ENCODE measurements at regions not wholly inside any gene's neighbourhood (a gene's known extent, or its start where the extent isn't known, plus 50 kb on each side); places are given as distances from the start of the nearest gene placed in this dataset.

- Histone ChIP-seq H3K4me3 (ENCODE audit: insufficient read depth, low read depth, low read length) (no peak overlapping the region), H3K9me3 (ENCODE audit: control insufficient read depth, low read length) (no peaks in the 10 kb centered on the region), H3K36me3 (ENCODE audit: control insufficient read depth, insufficient read depth, low read length) (no peaks in the 10 kb centered on the region), H3K27me3 (ENCODE audit: control insufficient read depth, insufficient read depth, low read length, poor library complexity, severe bottlenecking) (no peaks in the 10 kb centered on the region), H3K27ac (ENCODE audit: insufficient read depth, low read depth, low read length, poor library complexity, severe bottlenecking) (no peak overlapping the region), H3K4me1 (ENCODE audit: control insufficient read depth, insufficient read depth, low read length) (peaks cover 3% of the 10 kb centered on the region)
- WGBS, 2 experiments: 83% methylated on average over 8 of the region's 8 CpGs
These were observed 92.5 kb upstream of the SLC34A2 start for GRCh38 chr4:25563071-25563564.

- Histone ChIP-seq H3K4me3 (ENCODE audit: insufficient read depth, low read depth, low read length) (no peak overlapping the region), H3K9me3 (ENCODE audit: control insufficient read depth, low read length) (no peaks in the 10 kb centered on the region), H3K27me3 (ENCODE audit: control insufficient read depth, insufficient read depth, low read length, poor library complexity, severe bottlenecking) (no peaks in the 10 kb centered on the region), H3K27ac (ENCODE audit: insufficient read depth, low read depth, low read length, poor library complexity, severe bottlenecking) (no peak overlapping the region), H3K36me3 (ENCODE audit: control insufficient read depth, insufficient read depth, low read length) (no peaks in the 10 kb centered on the region), H3K4me1 (ENCODE audit: control insufficient read depth, insufficient read depth, low read length) (peaks cover 3% of the 10 kb centered on the region)
- WGBS, 2 experiments: 89 to 91% methylated on average over 12 of the region's 12 CpGs
These were observed 90.8 kb upstream of the SLC34A2 start for GRCh38 chr4:25564836-25565235.

GRCh38 chr4:25567253-25567652, 88.4 kb upstream of the SLC34A2 start:
- no peaks in the 10 kb centered on the region for H3K27me3 ChIP-seq (ENCODE audit: control insufficient read depth, insufficient read depth, low read length, poor library complexity, severe bottlenecking)
- H3K4me1 ChIP-seq (ENCODE audit: control insufficient read depth, insufficient read depth, low read length): peaks cover 3% of the 10 kb centered on the region
- H3K4me3 ChIP-seq (ENCODE audit: insufficient read depth, low read depth, low read length): no peak overlapping the region
- 67 to 69% methylated on average over 2 of the region's 2 CpGs for WGBS, 2 experiments
- no peak overlapping the region for H3K27ac ChIP-seq (ENCODE audit: insufficient read depth, low read depth, low read length, poor library complexity, severe bottlenecking)
- no peaks in the 10 kb centered on the region for H3K9me3 ChIP-seq (ENCODE audit: control insufficient read depth, low read length)
- H3K36me3 ChIP-seq (ENCODE audit: control insufficient read depth, insufficient read depth, low read length): no peaks in the 10 kb centered on the region

- no peak overlapping the region for H3K27ac ChIP-seq (ENCODE audit: insufficient read depth, low read depth, low read length, poor library complexity, severe bottlenecking)
- no peaks in the 10 kb centered on the region for H3K36me3 ChIP-seq (ENCODE audit: control insufficient read depth, insufficient read depth, low read length)
- 92 to 95% methylated on average over 6 of the region's 6 CpGs for WGBS, 2 experiments
- H3K9me3 ChIP-seq (ENCODE audit: control insufficient read depth, low read length): no peaks in the 10 kb centered on the region
- no peaks in the 10 kb centered on the region for H3K27me3 ChIP-seq (ENCODE audit: control insufficient read depth, insufficient read depth, low read length, poor library complexity, severe bottlenecking)
- no peak overlapping the region for H3K4me3 ChIP-seq (ENCODE audit: insufficient read depth, low read depth, low read length)
- peaks cover 3% of the 10 kb centered on the region for H3K4me1 ChIP-seq (ENCODE audit: control insufficient read depth, insufficient read depth, low read length)
These were observed 85.9 kb upstream of the SLC34A2 start for GRCh38 chr4:25569716-25570115.

- H3K4me1 ChIP-seq (ENCODE audit: control insufficient read depth, insufficient read depth, low read length): peaks cover 21% of the 10 kb centered on the region
- H3K36me3 ChIP-seq (ENCODE audit: control insufficient read depth, insufficient read depth, low read length): no peaks in the 10 kb centered on the region
- no peaks in the 10 kb centered on the region for H3K27me3 ChIP-seq (ENCODE audit: control insufficient read depth, insufficient read depth, low read length, poor library complexity, severe bottlenecking)
- WGBS, 2 experiments: 65 to 78% methylated on average over 2 of the region's 2 CpGs
- no peaks in the 10 kb centered on the region for H3K9me3 ChIP-seq (ENCODE audit: control insufficient read depth, low read length)
- no peak overlapping the region for H3K27ac ChIP-seq (ENCODE audit: insufficient read depth, low read depth, low read length, poor library complexity, severe bottlenecking)
- H3K4me3 ChIP-seq (ENCODE audit: insufficient read depth, low read depth, low read length): no peak overlapping the region
These were observed 80.0 kb upstream of the SLC34A2 start for GRCh38 chr4:25575611-25576010.

GRCh38 chr4:25578432-25578831, 77.2 kb upstream of the SLC34A2 start:
- Histone ChIP-seq H3K4me3 (ENCODE audit: insufficient read depth, low read depth, low read length) (no peak overlapping the region), H3K36me3 (ENCODE audit: control insufficient read depth, insufficient read depth, low read length) (no peaks in the 10 kb centered on the region), H3K9me3 (ENCODE audit: control insufficient read depth, low read length) (no peaks in the 10 kb centered on the region), H3K27ac (ENCODE audit: insufficient read depth, low read depth, low read length, poor library complexity, severe bottlenecking) (no peak overlapping the region), H3K4me1 (ENCODE audit: control insufficient read depth, insufficient read depth, low read length) (peaks cover 21% of the 10 kb centered on the region), H3K27me3 (ENCODE audit: control insufficient read depth, insufficient read depth, low read length, poor library complexity, severe bottlenecking) (no peaks in the 10 kb centered on the region)
- WGBS, 2 experiments: 0 to 40% methylated on average over 1 to 2 of the region's 2 CpGs

GRCh38 chr4:25580633-25581467, 74.8 kb upstream of the SLC34A2 start:
- no peak overlapping the region for H3K4me3 ChIP-seq (ENCODE audit: insufficient read depth, low read depth, low read length)
- 78 to 79% methylated on average over 23 of the region's 23 CpGs for WGBS, 2 experiments
- H3K36me3 ChIP-seq (ENCODE audit: control insufficient read depth, insufficient read depth, low read length): no peaks in the 10 kb centered on the region
- no peaks in the 10 kb centered on the region for H3K27me3 ChIP-seq (ENCODE audit: control insufficient read depth, insufficient read depth, low read length, poor library complexity, severe bottlenecking)
- H3K9me3 ChIP-seq (ENCODE audit: control insufficient read depth, low read length): no peaks in the 10 kb centered on the region
- peaks cover 19% of the 10 kb centered on the region for H3K4me1 ChIP-seq (ENCODE audit: control insufficient read depth, insufficient read depth, low read length)
- H3K27ac ChIP-seq (ENCODE audit: insufficient read depth, low read depth, low read length, poor library complexity, severe bottlenecking): no peak overlapping the region

GRCh38 chr4:25585901-25586523, 69.6 kb upstream of the SLC34A2 start:
- 21 to 28% methylated on average over 8 to 9 of the region's 9 CpGs for WGBS, 2 experiments
- no peaks in the 10 kb centered on the region for H3K9me3 ChIP-seq (ENCODE audit: control insufficient read depth, low read length)
- H3K4me1 ChIP-seq (ENCODE audit: control insufficient read depth, insufficient read depth, low read length): peaks cover 4% of the 10 kb centered on the region
- H3K27me3 ChIP-seq (ENCODE audit: control insufficient read depth, insufficient read depth, low read length, poor library complexity, severe bottlenecking): no peaks in the 10 kb centered on the region
- no peak overlapping the region for H3K4me3 ChIP-seq (ENCODE audit: insufficient read depth, low read depth, low read length)
- no peaks in the 10 kb centered on the region for H3K36me3 ChIP-seq (ENCODE audit: control insufficient read depth, insufficient read depth, low read length)
- H3K27ac ChIP-seq (ENCODE audit: insufficient read depth, low read depth, low read length, poor library complexity, severe bottlenecking): peak overlapping the region; percentile 53

GRCh38 chr4:25588206-25588605, 67.4 kb upstream of the SLC34A2 start:
- Histone ChIP-seq H3K9me3 (ENCODE audit: control insufficient read depth, low read length) (no peaks in the 10 kb centered on the region), H3K4me1 (ENCODE audit: control insufficient read depth, insufficient read depth, low read length) (peaks cover 4% of the 10 kb centered on the region), H3K36me3 (ENCODE audit: control insufficient read depth, insufficient read depth, low read length) (no peaks in the 10 kb centered on the region), H3K27me3 (ENCODE audit: control insufficient read depth, insufficient read depth, low read length, poor library complexity, severe bottlenecking) (no peaks in the 10 kb centered on the region), H3K27ac (ENCODE audit: insufficient read depth, low read depth, low read length, poor library complexity, severe bottlenecking) (no peak overlapping the region), H3K4me3 (ENCODE audit: insufficient read depth, low read depth, low read length) (no peak overlapping the region)
- 81 to 83% methylated on average over 7 of the region's 7 CpGs for WGBS, 2 experiments

GRCh38 chr4:25590171-25590570, 65.5 kb upstream of the SLC34A2 start:
- H3K4me3 ChIP-seq (ENCODE audit: insufficient read depth, low read depth, low read length): no peak overlapping the region
- H3K27ac ChIP-seq (ENCODE audit: insufficient read depth, low read depth, low read length, poor library complexity, severe bottlenecking): no peak overlapping the region
- 83% methylated on average over 5 of the region's 5 CpGs for WGBS, 2 experiments
- no peaks in the 10 kb centered on the region for H3K9me3 ChIP-seq (ENCODE audit: control insufficient read depth, low read length)
- H3K36me3 ChIP-seq (ENCODE audit: control insufficient read depth, insufficient read depth, low read length): no peaks in the 10 kb centered on the region
- no peaks in the 10 kb centered on the region for H3K27me3 ChIP-seq (ENCODE audit: control insufficient read depth, insufficient read depth, low read length, poor library complexity, severe bottlenecking)
- peaks cover 4% of the 10 kb centered on the region for H3K4me1 ChIP-seq (ENCODE audit: control insufficient read depth, insufficient read depth, low read length)
